NB4 (cell line): ENCODE measurements at regions not wholly inside any gene's neighbourhood (a gene's known extent, or its start where the extent isn't known, plus 50 kb on each side); places are given as distances from the start of the nearest gene placed in this dataset.

Experiments used
- CTCF ChIP-seq: IDR thresholded peaks from one replicate; pipeline ENCODE4 v1.5.1; 2012; ENCODE audit warnings: low read depth, low read length
- MAX ChIP-seq: IDR thresholded peaks from 2 replicates; pipeline ENCODE4 v1.6.1; 2011; ENCODE audit warnings: low read depth, low read length
- POLR2A ChIP-seq: IDR thresholded peaks from 2 replicates; pipeline ENCODE4 v1.6.1; 2011; ENCODE audit warnings: mild to moderate bottlenecking; ENCODE audit not compliant: insufficient read length; ENCODE audit errors: extremely low read depth

- TF ChIP-seq CTCF = no peak
- no peak for TF ChIP-seq POLR2A
- TF ChIP-seq MAX = no peak
Observed at GRCh38 chr2:70391988-70392387, 90.1 kb upstream of the FAM136A start.
